Posterior vena cava (tissue), 2 donors: ENCODE measurements at regions not wholly inside any gene's neighbourhood (a gene's known extent, or its start where the extent isn't known, plus 50 kb on each side); places are given as distances from the start of the nearest gene placed in this dataset.

Experiments
- DNase-seq: peaks from one replicate; pipeline ENCODE4 v3.0.0-alpha.2; 2020; ENCODE audit warnings: low spot score
- intact Hi-C, 2 donors: fragments of 100-400 bp; cut with DNase I; formaldehyde crosslinking; loops; one replicate each; pipeline versions ENCODE4 v1.14.1 to v1.14.2; 2022 to 2023
- donor health status: DM: yes; HTN: yes; CAD: no.
- donor health status: DM: yes; HTN: yes; CAD: no.

- no peak for DNase-seq
- intact Hi-C loops = no loop called here
Measured at GRCh38 chr1:81430236-81430938, 370.3 kb upstream of the ADGRL2 start.

GRCh38 chr1:81428998-81429397 is 371.7 kb upstream of the ADGRL2 start:
- intact Hi-C loops = no loop called here
- no peak for DNase-seq

GRCh38 chr1:81424816-81425215 is 375.9 kb upstream of the ADGRL2 start:
- intact Hi-C loops = no loop called here
- no peak for DNase-seq

- intact Hi-C loops = no loop called here
Measured at GRCh38 chr1:81424061-81424460, 376.7 kb upstream of the ADGRL2 start.

GRCh38 chr1:81420760-81421159 is 380.0 kb upstream of the ADGRL2 start:
- intact Hi-C loops = no loop called here
- DNase-seq = no peak

More at GRCh38 chr1:81424061-81424460, 376.7 kb upstream of the ADGRL2 start:
- no peak for DNase-seq

GRCh38 chr1:81414488-81415015 is 386.2 kb upstream of the ADGRL2 start:
- peak; percentile 86 for DNase-seq
- intact Hi-C loops = no loop called here

GRCh38 chr1:81412954-81413353 is 387.8 kb upstream of the ADGRL2 start:
- DNase-seq = no peak
- intact Hi-C loops = no loop called here

GRCh38 chr1:81410941-81411340 is 389.8 kb upstream of the ADGRL2 start:
- intact Hi-C loops = no loop called here
- DNase-seq = no peak

- intact Hi-C loops = no loop called here
Measured at GRCh38 chr1:81410351-81410750, 390.4 kb upstream of the ADGRL2 start.

GRCh38 chr1:81409780-81410274 is 390.9 kb upstream of the ADGRL2 start:
- intact Hi-C loops = no loop called here
- DNase-seq = no peak

More at GRCh38 chr1:81410351-81410750, 390.4 kb upstream of the ADGRL2 start:
- no peak for DNase-seq

- no peak for DNase-seq
- intact Hi-C loops = no loop called here
Measured at GRCh38 chr1:81409262-81409661, 391.5 kb upstream of the ADGRL2 start.

GRCh38 chr1:81408419-81408818 is 392.3 kb upstream of the ADGRL2 start:
- intact Hi-C loops = no loop called here
- no peak for DNase-seq

- DNase-seq = no peak
- intact Hi-C loops = no loop called here
Measured at GRCh38 chr1:81407000-81407821, 393.5 kb upstream of the ADGRL2 start.

GRCh38 chr1:81406292-81406999 is 394.3 kb upstream of the ADGRL2 start:
- DNase-seq = no peak
- intact Hi-C loops = no loop called here

GRCh38 chr1:81398041-81398440 is 402.7 kb upstream of the ADGRL2 start:
- DNase-seq = no peak
- intact Hi-C loops = no loop called here

- intact Hi-C loops = no loop called here
- DNase-seq = no peak
Measured at GRCh38 chr1:81392526-81393226, 408.1 kb upstream of the ADGRL2 start.

GRCh38 chr1:81391125-81391828 is 409.5 kb upstream of the ADGRL2 start:
- intact Hi-C loops = no loop called here

GRCh38 chr1:81388435-81388834 is 412.3 kb upstream of the ADGRL2 start:
- intact Hi-C loops = no loop called here
- no peak for DNase-seq

More at GRCh38 chr1:81391125-81391828, 409.5 kb upstream of the ADGRL2 start:
- no peak for DNase-seq
